Keratinocyte (primary cell): ENCODE measurements at regions not wholly inside any gene's neighbourhood (a gene's known extent, or its start where the extent isn't known, plus 50 kb on each side); places are given as distances from the start of the nearest gene placed in this dataset.

Source experiments
- EZH2 ChIP-seq: IDR thresholded peaks from one replicate; pipeline ENCODE4 v1.6.1; 2012; ENCODE audit warnings: inconsistent platforms, mild to moderate bottlenecking, low read length, moderate library complexity
- TF ChIP-seq, protein P1 (sequence below), 3 experiments: IDR thresholded peaks in 1 of 3; conservative IDR thresholded peaks in 1 of 3; optimal IDR thresholded peaks in 1 of 3; 2 replicates in 2 of 3; 3 replicates in 1 of 3; pipeline versions ENCODE3 to v1.5.1; 2011; ENCODE audit warnings: low read length in 3 of 3, mild to moderate bottlenecking in 3 of 3, moderate library complexity in 2 of 3, control low read depth in 1 of 3, inconsistent platforms in 1 of 3; ENCODE audit not compliant: insufficient read depth in 2 of 3; ENCODE audit errors: extremely low read depth in 1 of 3

DNA sequence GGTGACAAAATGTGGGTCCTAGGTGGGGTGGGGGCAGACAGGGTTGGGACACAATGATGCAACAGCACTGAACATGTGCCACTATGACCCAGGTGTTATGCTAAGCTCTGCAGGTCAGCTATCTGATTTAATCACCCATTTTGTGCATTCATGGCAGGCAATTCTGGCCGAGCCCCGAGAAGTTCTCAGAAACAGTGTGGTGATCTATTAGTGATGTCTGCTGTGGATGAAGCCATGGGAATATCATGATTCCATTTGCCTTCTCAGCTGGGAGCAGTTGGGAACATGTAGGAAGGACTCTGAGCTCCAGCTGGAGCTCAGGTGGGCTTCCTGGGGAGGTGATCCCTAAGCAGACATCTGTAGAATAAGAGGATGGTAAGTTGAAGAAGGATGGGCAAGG lies 194.0 kb upstream of the POU3F1 start:
- TF ChIP-seq, protein P1, sequence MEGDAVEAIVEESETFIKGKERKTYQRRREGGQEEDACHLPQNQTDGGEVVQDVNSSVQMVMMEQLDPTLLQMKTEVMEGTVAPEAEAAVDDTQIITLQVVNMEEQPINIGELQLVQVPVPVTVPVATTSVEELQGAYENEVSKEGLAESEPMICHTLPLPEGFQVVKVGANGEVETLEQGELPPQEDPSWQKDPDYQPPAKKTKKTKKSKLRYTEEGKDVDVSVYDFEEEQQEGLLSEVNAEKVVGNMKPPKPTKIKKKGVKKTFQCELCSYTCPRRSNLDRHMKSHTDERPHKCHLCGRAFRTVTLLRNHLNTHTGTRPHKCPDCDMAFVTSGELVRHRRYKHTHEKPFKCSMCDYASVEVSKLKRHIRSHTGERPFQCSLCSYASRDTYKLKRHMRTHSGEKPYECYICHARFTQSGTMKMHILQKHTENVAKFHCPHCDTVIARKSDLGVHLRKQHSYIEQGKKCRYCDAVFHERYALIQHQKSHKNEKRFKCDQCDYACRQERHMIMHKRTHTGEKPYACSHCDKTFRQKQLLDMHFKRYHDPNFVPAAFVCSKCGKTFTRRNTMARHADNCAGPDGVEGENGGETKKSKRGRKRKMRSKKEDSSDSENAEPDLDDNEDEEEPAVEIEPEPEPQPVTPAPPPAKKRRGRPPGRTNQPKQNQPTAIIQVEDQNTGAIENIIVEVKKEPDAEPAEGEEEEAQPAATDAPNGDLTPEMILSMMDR (optimal IDR thresholded peaks at IDR 0.05 in 1 of 3, IDR thresholded peaks at IDR 0.05 in 1 of 3, conservative IDR thresholded peaks at IDR 0.05 in 1 of 3; ENCODE audit: extremely low read depth in 1 of 3, insufficient read depth in 2 of 3, low read length in 3 of 3), result no peak
- TF ChIP-seq EZH2, result no peak
